ENCODE measurements at regions not wholly inside any gene's neighbourhood (a gene's known extent, or its start where the extent isn't known, plus 50 kb on each side); places are given as distances from the start of the nearest gene placed in this dataset.

- no peak for DNase-seq
Measured at GRCh38 chr3:177579419-177579818, 382.1 kb upstream of the TBL1XR1 start.

DNA sequence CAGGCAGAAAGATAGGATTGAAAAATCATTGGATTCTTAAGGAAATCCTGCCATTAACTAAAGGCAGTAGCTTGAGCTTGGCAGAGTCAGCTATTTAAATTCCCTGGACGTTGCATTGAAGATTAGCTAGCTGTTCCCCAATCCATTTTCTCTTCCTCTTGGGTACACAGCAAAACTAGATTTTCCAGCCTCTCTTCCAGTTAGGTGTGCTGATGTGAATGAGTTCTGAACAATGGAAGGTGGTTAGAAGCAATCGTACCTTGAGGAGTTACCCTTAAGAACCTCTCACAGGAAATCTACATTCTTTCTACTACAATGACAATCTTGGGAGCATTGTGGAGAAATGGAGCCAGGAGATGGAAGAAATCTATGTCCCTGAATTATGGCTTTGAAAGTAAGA, 383.2 kb upstream of the TBL1XR1 start:
- no peak for DNase-seq

GRCh38 chr3:177585271-177585670, 388.0 kb upstream of the TBL1XR1 start:
- no peak for DNase-seq

DNA sequence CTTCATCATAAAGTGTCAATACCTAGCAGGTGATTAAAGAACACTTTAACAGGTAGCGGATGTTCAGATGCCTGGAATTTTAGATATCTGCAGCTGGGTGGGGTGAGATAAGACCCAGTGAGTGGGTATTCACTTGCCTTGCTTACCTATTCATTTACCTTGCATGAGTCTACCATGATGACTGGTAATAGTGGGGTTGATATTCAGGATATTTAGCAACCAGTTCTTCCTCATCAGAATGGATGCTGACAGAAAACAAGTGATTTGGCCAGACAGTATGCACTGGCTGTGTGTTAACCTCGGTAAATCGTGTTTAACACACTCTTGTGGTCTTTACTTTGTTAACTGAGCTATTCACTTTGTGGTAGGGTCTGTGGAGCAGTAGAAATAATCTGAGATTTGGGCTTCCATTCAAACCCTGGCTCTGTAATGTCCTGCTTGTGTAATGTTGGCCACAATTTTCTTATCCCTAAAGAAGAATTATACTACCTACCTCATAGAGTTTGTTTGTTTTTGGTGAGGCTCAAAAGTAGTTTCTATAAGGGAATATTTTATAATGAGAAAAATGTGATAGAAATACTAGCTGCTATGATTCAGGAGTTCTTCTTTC, 391.9 kb upstream of the TBL1XR1 start:
- DNase-seq = no peak

GRCh38 chr3:177589911-177590381, 392.7 kb upstream of the TBL1XR1 start:
- DNase-seq = peak; percentile 50

- DNase-seq = no peak
Measured at GRCh38 chr3:177590826-177591225, 393.5 kb upstream of the TBL1XR1 start.

GRCh38 chr3:177591379-177591778, 394.1 kb upstream of the TBL1XR1 start:
- no peak for DNase-seq

DNA sequence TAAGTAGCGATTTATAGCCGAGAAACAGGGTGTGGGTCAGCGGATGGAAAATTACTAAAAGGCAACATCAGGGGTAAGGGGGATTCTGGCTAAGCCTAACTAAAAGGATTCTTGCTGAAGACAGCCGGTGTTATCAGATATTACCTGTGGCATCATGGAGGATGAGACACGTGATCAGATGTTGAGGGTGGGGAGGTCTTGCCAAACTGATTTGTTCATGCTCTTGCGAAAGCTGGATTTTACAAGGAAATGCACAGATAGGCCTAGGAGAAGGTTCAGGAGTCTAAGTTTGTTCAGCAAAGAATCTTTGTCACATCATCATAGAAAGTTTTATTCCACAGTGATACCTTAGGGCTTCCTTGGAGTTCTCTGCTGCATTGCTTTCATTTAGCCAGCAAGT, 396.8 kb upstream of the TBL1XR1 start:
- no peak for DNase-seq

- no peak for DNase-seq
Measured at GRCh38 chr3:177595530-177596188, 398.4 kb upstream of the TBL1XR1 start.

GRCh38 chr3:177596248-177596815, 399.1 kb upstream of the TBL1XR1 start:
- no peak for DNase-seq

GRCh38 chr3:177596816-177597271, 399.6 kb upstream of the TBL1XR1 start:
- DNase-seq = no peak

DNA sequence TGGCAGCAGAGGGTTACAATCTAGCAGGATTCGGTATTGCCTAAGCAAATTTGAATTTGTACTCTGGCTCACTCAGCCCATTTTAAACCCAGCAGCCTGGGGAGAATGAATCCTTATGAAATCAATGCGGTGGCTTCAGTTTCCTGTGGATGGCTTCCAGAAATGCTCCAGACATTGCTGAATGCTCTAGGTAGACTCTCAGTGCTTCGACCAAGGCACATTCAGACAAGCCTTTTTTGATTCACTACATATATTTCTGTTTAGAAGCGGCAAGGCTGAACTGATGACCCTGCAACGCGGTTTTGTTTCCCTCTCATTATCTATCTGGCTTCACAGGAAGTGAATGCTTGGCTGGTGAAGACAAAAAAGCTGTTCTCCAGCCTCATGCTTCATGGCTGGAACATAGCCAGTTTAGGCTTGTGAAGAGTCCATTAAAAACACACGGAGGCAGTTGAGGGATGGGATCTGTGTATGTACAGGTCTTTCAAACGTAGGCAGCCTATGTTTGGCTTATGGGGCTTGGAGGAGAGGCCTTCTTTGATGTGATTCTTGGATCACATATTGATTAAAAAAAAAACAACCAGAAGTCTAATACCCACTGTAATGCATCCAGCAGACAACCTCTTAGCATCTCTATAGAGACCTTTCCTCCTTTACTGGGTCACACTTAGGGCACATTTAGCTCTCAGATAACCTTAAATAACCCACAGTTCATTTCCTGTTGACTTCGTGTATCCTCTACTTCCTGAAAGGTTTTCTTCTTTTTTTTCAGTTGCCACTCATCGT, 400.2 kb upstream of the TBL1XR1 start:
- DNase-seq = peak; percentile 69

- DNase-seq = no peak
Measured at GRCh38 chr3:177598097-177598833, 401.0 kb upstream of the TBL1XR1 start.

DNA sequence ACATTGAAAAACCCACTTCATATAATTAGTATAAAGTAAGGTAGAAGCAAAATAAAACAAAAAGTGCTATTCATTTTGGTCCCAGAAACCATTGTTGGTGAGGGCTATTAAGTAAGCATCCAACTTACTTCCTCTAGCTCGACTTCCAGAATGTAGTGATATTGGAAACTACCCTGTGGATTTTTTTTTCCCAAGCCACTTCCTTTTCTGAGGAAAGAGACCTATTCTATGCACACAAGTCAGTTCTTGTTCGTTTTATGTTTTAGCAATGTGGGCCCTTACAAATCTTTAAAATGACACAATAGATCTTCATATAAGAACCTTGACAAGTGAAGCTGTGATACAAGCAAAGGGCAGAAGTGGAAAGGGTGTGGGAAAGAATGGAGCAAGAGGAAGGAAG, 402.0 kb upstream of the TBL1XR1 start:
- DNase-seq = no peak

DNA sequence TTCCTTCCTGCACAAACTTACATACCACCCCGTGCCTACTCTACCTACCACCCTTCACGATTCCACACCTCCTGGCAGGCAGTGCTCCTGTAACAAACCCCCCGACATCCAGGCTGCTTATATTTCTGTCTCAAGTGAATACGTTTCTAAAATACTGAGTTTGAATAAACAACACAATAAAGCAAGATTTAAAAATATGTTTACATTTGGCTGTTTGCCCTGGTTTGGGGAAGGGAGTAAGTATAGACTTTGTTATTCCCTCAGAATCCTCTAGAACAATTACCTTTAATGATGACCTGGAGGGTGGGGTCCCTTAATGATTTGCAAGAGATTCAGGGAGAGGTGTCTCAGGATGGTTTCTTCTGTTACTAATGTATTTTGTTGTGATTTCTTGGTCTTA, 402.6 kb upstream of the TBL1XR1 start:
- DNase-seq = no peak

DNA sequence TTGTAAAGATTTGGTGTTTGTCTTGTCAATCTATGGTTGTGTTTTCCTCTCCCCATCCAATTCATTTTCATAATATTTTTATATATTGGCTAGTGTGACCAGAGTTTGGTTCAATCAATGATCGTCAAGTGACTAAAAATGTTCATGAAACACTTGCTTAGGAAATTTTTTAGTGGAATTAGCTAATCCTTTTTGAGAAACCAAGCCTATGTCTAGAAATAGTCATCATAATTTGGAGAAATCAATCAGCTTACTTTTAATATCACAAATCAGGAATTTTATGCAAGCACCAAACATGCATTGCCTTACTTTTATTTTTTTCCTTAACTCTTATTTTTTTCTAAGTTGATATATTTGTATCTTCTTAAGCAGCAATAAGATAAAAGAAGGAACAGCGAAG, 403.1 kb upstream of the TBL1XR1 start:
- DNase-seq = no peak

GRCh38 chr3:177601152-177601551, 403.9 kb upstream of the TBL1XR1 start:
- DNase-seq = peak; percentile 30

DNA sequence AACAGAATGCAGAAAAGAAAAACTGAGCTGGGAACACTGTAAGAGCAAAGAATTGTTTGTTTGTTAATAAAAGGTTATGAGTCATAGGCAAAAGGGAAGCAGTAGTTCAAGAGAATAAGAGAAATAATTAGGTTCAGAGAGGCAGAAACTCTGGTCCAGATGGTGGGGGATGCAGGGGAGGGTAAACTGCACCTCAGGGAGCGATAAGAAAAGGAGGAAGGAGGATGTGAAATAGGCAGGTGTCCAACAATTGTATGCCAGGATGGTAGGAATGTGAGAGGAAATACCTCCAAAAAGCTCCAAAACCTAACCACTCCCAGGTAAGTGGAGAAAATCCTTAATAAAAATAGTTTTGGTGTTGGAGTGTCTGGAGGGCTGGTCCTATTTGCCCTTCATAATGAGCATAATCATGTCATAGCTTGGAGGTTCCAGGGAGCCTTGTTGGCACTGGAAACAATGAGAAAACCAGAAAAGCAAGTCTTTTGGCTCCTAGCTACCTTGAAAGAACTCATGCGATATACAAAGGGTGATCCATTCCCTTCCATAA, 405.4 kb upstream of the TBL1XR1 start:
- DNase-seq = peak; percentile 65

- DNase-seq = no peak
Measured at GRCh38 chr3:177603148-177603603, 405.9 kb upstream of the TBL1XR1 start.

GRCh38 chr3:177604181-177604580, 406.9 kb upstream of the TBL1XR1 start:
- DNase-seq = no peak

GRCh38 chr3:177606891-177607290, 409.6 kb upstream of the TBL1XR1 start:
- DNase-seq = peak; percentile 57

DNA sequence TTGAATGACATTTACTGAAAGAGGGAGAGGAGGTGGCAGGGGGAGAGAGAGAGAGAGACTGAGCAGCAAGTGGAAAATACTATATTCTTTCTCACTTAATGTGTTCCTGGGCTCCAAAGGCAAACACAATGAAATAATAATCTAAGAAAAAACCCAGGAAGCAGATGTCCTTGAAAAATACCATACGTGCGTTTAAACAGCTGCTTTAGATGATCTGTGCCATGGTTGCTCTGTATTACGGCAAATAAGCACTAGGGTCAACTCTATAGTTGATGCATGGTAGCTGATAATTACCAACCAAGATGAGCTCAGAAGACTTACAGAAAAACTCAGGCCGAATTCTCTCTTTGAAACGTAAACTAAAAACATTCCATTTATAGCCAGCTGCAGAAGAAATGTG, 410.3 kb upstream of the TBL1XR1 start:
- DNase-seq = peak; percentile 63
